ENCODE measurements at regions not wholly inside any gene's neighbourhood (a gene's known extent, or its start where the extent isn't known, plus 50 kb on each side); places are given as distances from the start of the nearest gene placed in this dataset.

- ChIA-PET POLR2A (no interaction called here), CTCF (interaction anchor here (0.8 kb wide), 1 partner anchor 12 kb away, joined by 3 read pairs; no protein-coding TSS in a partner anchor)
- no peak for TF ChIP-seq CTCF (IDR thresholded peaks at IDR 0.05; ENCODE audit: control extremely low read depth, extremely low read depth, low read depth, missing control alignments)
- DNase-seq (ENCODE audit: extremely low spot score), result no peak
Measured at GRCh38 chr20:57905448-57905847, 195.6 kb upstream of the PMEPA1 start.

DNA sequence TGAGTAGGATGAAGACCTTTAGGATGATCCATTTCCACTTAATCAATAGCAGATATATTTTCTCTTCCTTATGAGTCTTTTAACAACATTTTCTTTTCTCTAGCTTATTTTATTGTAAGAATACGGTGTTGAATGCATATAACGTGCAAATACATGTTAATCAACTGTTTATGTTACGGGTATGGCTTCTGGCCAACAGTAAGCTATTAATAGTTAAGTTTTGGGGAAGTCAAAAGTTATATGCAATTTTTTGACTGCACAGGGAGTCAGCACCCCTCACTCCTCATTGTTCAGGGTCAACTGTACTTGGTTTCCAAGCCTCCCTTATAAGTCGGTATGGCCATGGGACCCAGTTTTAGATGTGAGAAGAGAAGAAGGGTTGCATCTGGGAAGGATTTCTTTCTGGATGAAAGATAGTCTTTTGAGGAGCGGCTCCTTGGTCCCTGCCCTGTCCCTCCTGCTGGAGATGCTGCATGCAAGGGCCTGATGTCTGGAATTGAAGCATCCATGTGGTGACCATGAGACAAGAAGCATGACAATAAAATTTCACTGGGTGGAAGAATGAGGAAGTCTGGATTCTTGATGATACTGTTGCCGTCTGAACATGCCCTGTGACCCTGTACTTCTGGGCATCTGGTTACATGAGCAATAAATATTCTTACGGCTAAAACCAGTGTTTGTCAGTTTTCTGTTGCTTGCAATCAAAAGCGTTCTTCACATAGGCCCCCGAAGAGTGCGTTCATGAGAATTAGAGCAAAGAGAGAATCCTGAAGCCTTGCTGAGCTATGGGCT, 194.7 kb upstream of the PMEPA1 start:
- CTCF ChIA-PET, result interaction anchor here (0.8 kb wide), 1 partner anchor 13 kb away, joined by 3 read pairs; no protein-coding TSS in a partner anchor
- no peak for DNase-seq (ENCODE audit: extremely low spot score)

GRCh38 chr20:57902473-57902872, 192.7 kb upstream of the PMEPA1 start:
- DNase-seq (ENCODE audit: extremely low spot score), result no peak
- POLR2A ChIA-PET, result no interaction called here
- CTCF ChIA-PET, result interaction anchor here (1.0 kb wide), 1 partner anchor 13 kb away, joined by 3 read pairs; no protein-coding TSS in a partner anchor
- TF ChIP-seq CTCF (IDR thresholded peaks at IDR 0.05; ENCODE audit: control extremely low read depth, extremely low read depth, low read depth, missing control alignments), result no peak

More for the DNA sequence above, 194.7 kb upstream of the PMEPA1 start:
- POLR2A ChIA-PET, result no interaction called here
- no peak for TF ChIP-seq CTCF (IDR thresholded peaks at IDR 0.05; ENCODE audit: control extremely low read depth, extremely low read depth, low read depth, missing control alignments)

DNA sequence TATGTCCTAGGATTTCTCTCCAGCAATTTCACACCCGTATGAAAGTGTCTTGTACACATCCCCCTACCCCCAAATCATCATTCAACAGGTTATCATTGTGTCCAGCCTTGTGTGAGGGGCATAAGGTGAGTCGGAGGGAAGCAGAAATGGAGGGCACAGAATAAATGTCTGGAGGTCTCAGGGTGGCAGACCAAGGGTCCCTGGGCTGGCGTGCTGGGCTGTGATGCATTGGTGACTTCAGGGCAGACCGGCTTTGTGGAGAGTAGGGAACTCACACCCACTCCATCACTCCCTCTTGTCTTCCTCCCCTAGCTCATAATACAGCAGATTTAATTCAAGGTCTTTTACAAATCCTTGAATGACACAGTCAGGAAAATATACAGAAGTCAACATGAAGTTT, 191.7 kb upstream of the PMEPA1 start:
- CTCF ChIA-PET, result no interaction called here
- DNase-seq (ENCODE audit: extremely low spot score), result no peak
- no peak for TF ChIP-seq CTCF (IDR thresholded peaks at IDR 0.05; ENCODE audit: control extremely low read depth, extremely low read depth, low read depth, missing control alignments)

GRCh38 chr20:57900226-57900905, 190.6 kb upstream of the PMEPA1 start:
- no peak for DNase-seq (ENCODE audit: extremely low spot score)
- ChIA-PET POLR2A (no interaction called here), CTCF (no interaction called here)
- TF ChIP-seq CTCF (IDR thresholded peaks at IDR 0.05; ENCODE audit: control extremely low read depth, extremely low read depth, low read depth, missing control alignments), result no peak

More for the DNA sequence above, 191.7 kb upstream of the PMEPA1 start:
- POLR2A ChIA-PET, result no interaction called here

GRCh38 chr20:57899554-57899953, 189.7 kb upstream of the PMEPA1 start:
- no peak for DNase-seq (ENCODE audit: extremely low spot score)
- POLR2A ChIA-PET, result no interaction called here
- TF ChIP-seq CTCF (IDR thresholded peaks at IDR 0.05; ENCODE audit: control extremely low read depth, extremely low read depth, low read depth, missing control alignments), result no peak
- CTCF ChIA-PET, result interaction anchor here (1.2 kb wide), 1 partner anchor 246 kb away, joined by 4 read pairs; no protein-coding TSS in a partner anchor

Data from GM10248 (cell line).